HEK293 (cell line): ENCODE measurements at regions not wholly inside any gene's neighbourhood (a gene's known extent, or its start where the extent isn't known, plus 50 kb on each side); places are given as distances from the start of the nearest gene placed in this dataset.

Experiments used
- REPIN1 ChIP-seq: fragments of 450-650 bp; formaldehyde crosslinking; IDR thresholded peaks from 2 replicates; pipeline ENCODE4 v1.5.1; 2017; ENCODE audit warnings: missing biosample characterization, missing genetic modification characterization, low read depth
- ZBTB48 ChIP-seq: fragments of 450-650 bp; formaldehyde crosslinking; IDR thresholded peaks from 2 replicates; pipeline ENCODE4 v1.5.1; 2016; ENCODE audit warnings: missing biosample characterization, missing genetic modification characterization
- ZIC2 ChIP-seq: fragments of 450-650 bp; formaldehyde crosslinking; IDR thresholded peaks from 2 replicates; pipeline ENCODE4 v1.5.1; 2016; ENCODE audit warnings: missing biosample characterization, missing genetic modification characterization
- ZNF114 ChIP-seq: fragments of 450-650 bp; formaldehyde crosslinking; IDR thresholded peaks from 2 replicates; pipeline ENCODE4 v1.5.0; 2017; ENCODE audit warnings: missing biosample characterization, missing genetic modification characterization
- ZNF132 ChIP-seq: fragments of 450-650 bp; formaldehyde crosslinking; IDR thresholded peaks from 2 replicates; pipeline ENCODE4 v1.5.1; 2017; ENCODE audit warnings: missing biosample characterization, missing genetic modification characterization, borderline replicate concordance
- ZNF24 ChIP-seq: fragments of 450-650 bp; formaldehyde crosslinking; IDR thresholded peaks from 2 replicates; pipeline ENCODE4 v1.5.1; 2016; ENCODE audit warnings: missing biosample characterization, missing genetic modification characterization
- ZNF274 ChIP-seq, 2 experiments: fragments of 200-500 bp in 1 of 2; fragments of 450-650 bp in 1 of 2; sonication (Bioruptor generic) in 1 of 2; formaldehyde crosslinking in 1 of 2; IDR thresholded peaks; 2 replicates each; pipeline versions ENCODE4 v1.5.1 to v1.6.1; 2014 to 2016; ENCODE audit warnings: borderline replicate concordance in 1 of 2, inconsistent platforms in 1 of 2, low read length in 1 of 2, missing biosample characterization in 1 of 2, missing genetic modification characterization in 1 of 2
- ZNF341 ChIP-seq: fragments of 450-650 bp; formaldehyde crosslinking; IDR thresholded peaks from 2 replicates; pipeline ENCODE4; 2016; ENCODE audit warnings: low read depth, missing biosample characterization, missing genetic modification characterization
- ZNF37A ChIP-seq: fragments of 450-650 bp; IDR thresholded peaks from 2 replicates; pipeline ENCODE4 v1.5.1; 2018; ENCODE audit warnings: missing biosample characterization, missing genetic modification characterization
- TF ChIP-seq, protein P1 (sequence below): fragments of 450-650 bp; formaldehyde crosslinking; IDR thresholded peaks from 2 replicates; pipeline ENCODE4 v1.5.1; 2016; ENCODE audit warnings: missing biosample characterization, missing genetic modification characterization
- TF ChIP-seq, protein P2 (sequence below): fragments of 450-650 bp; formaldehyde crosslinking; optimal IDR thresholded peaks from 2 replicates; pipeline ENCODE3; 2016; ENCODE audit warnings: missing biosample characterization, mild to moderate bottlenecking, missing genetic modification characterization
- TF ChIP-seq, protein P3 (sequence below): fragments of 450-650 bp; formaldehyde crosslinking; IDR thresholded peaks from 2 replicates; pipeline ENCODE4 v1.5.1; 2016; ENCODE audit warnings: missing biosample characterization, missing genetic modification characterization
- TF ChIP-seq, protein P4 (sequence below): fragments of 450-650 bp; formaldehyde crosslinking; IDR thresholded peaks from 2 replicates; pipeline ENCODE4 v1.5.1; 2017; ENCODE audit warnings: missing biosample characterization, missing genetic modification characterization

DNA sequence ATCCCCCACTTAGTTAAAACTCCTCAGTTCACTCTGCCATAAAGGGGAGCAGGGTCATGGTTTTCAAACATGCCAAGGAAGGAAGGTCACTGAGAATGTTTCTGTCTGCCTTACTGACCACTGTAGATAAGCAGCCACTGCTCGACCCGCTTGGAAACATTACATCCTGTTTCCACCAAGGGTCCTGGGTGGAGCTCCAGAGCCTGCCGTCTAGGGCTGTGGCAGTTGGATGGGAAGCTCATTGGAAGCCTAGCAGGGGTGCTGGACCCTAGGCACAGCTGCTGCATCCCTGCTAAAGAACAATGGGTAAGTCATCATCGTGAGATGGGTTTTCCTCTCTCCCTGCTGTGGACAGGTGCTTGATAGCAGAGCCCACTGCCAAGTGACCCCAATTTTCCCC, 76.0 kb upstream of the SRD5A3 start:
- no peak for TF ChIP-seq ZNF274 (IDR thresholded peaks at IDR 0.05; ENCODE audit: low read length)
- TF ChIP-seq ZNF274 (tag by site-specific recombination; IDR thresholded peaks at IDR 0.05; ENCODE audit: borderline replicate concordance): no peak
- no peak for TF ChIP-seq ZNF341
- TF ChIP-seq, protein P1, sequence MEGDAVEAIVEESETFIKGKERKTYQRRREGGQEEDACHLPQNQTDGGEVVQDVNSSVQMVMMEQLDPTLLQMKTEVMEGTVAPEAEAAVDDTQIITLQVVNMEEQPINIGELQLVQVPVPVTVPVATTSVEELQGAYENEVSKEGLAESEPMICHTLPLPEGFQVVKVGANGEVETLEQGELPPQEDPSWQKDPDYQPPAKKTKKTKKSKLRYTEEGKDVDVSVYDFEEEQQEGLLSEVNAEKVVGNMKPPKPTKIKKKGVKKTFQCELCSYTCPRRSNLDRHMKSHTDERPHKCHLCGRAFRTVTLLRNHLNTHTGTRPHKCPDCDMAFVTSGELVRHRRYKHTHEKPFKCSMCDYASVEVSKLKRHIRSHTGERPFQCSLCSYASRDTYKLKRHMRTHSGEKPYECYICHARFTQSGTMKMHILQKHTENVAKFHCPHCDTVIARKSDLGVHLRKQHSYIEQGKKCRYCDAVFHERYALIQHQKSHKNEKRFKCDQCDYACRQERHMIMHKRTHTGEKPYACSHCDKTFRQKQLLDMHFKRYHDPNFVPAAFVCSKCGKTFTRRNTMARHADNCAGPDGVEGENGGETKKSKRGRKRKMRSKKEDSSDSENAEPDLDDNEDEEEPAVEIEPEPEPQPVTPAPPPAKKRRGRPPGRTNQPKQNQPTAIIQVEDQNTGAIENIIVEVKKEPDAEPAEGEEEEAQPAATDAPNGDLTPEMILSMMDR (tag by site-specific recombination): no peak
- TF ChIP-seq REPIN1: no peak
- TF ChIP-seq, protein P2, sequence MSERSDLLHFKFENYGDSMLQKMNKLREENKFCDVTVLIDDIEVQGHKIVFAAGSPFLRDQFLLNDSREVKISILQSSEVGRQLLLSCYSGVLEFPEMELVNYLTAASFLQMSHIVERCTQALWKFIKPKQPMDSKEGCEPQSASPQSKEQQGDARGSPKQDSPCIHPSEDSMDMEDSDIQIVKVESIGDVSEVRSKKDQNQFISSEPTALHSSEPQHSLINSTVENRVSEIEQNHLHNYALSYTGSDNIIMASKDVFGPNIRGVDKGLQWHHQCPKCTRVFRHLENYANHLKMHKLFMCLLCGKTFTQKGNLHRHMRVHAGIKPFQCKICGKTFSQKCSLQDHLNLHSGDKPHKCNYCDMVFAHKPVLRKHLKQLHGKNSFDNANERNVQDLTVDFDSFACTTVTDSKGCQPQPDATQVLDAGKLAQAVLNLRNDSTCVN: no peak
- no peak for TF ChIP-seq ZNF24 (tag by site-specific recombination)
- TF ChIP-seq ZBTB48 (tag by site-specific recombination): no peak
- TF ChIP-seq, protein P3, sequence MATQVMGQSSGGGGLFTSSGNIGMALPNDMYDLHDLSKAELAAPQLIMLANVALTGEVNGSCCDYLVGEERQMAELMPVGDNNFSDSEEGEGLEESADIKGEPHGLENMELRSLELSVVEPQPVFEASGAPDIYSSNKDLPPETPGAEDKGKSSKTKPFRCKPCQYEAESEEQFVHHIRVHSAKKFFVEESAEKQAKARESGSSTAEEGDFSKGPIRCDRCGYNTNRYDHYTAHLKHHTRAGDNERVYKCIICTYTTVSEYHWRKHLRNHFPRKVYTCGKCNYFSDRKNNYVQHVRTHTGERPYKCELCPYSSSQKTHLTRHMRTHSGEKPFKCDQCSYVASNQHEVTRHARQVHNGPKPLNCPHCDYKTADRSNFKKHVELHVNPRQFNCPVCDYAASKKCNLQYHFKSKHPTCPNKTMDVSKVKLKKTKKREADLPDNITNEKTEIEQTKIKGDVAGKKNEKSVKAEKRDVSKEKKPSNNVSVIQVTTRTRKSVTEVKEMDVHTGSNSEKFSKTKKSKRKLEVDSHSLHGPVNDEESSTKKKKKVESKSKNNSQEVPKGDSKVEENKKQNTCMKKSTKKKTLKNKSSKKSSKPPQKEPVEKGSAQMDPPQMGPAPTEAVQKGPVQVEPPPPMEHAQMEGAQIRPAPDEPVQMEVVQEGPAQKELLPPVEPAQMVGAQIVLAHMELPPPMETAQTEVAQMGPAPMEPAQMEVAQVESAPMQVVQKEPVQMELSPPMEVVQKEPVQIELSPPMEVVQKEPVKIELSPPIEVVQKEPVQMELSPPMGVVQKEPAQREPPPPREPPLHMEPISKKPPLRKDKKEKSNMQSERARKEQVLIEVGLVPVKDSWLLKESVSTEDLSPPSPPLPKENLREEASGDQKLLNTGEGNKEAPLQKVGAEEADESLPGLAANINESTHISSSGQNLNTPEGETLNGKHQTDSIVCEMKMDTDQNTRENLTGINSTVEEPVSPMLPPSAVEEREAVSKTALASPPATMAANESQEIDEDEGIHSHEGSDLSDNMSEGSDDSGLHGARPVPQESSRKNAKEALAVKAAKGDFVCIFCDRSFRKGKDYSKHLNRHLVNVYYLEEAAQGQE (tag by site-specific recombination): no peak
- TF ChIP-seq ZNF132: no peak
- no peak for TF ChIP-seq ZIC2 (tag by site-specific recombination)
- TF ChIP-seq ZNF114 (tag by site-specific recombination): no peak
- no peak for TF ChIP-seq ZNF37A (tag by site-specific recombination)
- TF ChIP-seq, protein P4, sequence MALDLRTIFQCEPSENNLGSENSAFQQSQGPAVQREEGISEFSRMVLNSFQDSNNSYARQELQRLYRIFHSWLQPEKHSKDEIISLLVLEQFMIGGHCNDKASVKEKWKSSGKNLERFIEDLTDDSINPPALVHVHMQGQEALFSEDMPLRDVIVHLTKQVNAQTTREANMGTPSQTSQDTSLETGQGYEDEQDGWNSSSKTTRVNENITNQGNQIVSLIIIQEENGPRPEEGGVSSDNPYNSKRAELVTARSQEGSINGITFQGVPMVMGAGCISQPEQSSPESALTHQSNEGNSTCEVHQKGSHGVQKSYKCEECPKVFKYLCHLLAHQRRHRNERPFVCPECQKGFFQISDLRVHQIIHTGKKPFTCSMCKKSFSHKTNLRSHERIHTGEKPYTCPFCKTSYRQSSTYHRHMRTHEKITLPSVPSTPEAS (tag by site-specific recombination): no peak
